DND-41 (cell line): ENCODE measurements at regions not wholly inside any gene's neighbourhood (a gene's known extent, or its start where the extent isn't known, plus 50 kb on each side); places are given as distances from the start of the nearest gene placed in this dataset.

Experiments
- ATAC-seq: fragments of 200-7000 bp; cut with Tn5 transposase; 3 replicates; pipeline ENCODE4 v1.9.1; 2021; ENCODE audit warnings: low read depth; ENCODE audit not compliant: insufficient read depth
- DNase-seq: peaks from one replicate; pipeline ENCODE4 v3.0.0-alpha.2; 2020
- H2AFZ ChIP-seq: 2 replicates; pipeline ENCODE4 v1.6.0; 2012; ENCODE audit warnings: low read depth, low read length
- H3K27ac ChIP-seq: 2 replicates; pipeline ENCODE4 v1.5.1; 2012; ENCODE audit warnings: low read length, inconsistent platforms
- H3K27me3 ChIP-seq: fragments of 200-600 bp; sonication (generic); 2 replicates; pipeline ENCODE4 v1.6.0; 2012; ENCODE audit warnings: low read length, mild to moderate bottlenecking, inconsistent platforms; ENCODE audit not compliant: insufficient read depth, poor library complexity
- H3K36me3 ChIP-seq: 2 replicates; pipeline ENCODE4 v1.5.1; 2012; ENCODE audit warnings: low read length, inconsistent platforms; ENCODE audit not compliant: insufficient read depth
- H3K4me1 ChIP-seq: 2 replicates; pipeline ENCODE4 v1.5.1; 2012; ENCODE audit warnings: mild to moderate bottlenecking, low read length; ENCODE audit not compliant: insufficient read depth
- H3K4me2 ChIP-seq: 2 replicates; pipeline ENCODE4 v1.6.0; 2012; ENCODE audit warnings: mild to moderate bottlenecking, moderate library complexity, low read length, inconsistent platforms; ENCODE audit not compliant: insufficient read depth
- H3K4me3 ChIP-seq, 2 experiments: fragments of 200-600 bp in 1 of 2; shearing (Covaris generic) in 1 of 2; 2 replicates each; pipeline ENCODE4 v1.5.1; 2012 to 2016; ENCODE audit warnings: inconsistent platforms in 2 of 2, low read length in 2 of 2, mild to moderate bottlenecking in 2 of 2, low read depth in 1 of 2, moderate library complexity in 1 of 2
- H3K79me2 ChIP-seq: 2 replicates; pipeline ENCODE4 v1.6.0; 2012; ENCODE audit warnings: low read length, inconsistent platforms; ENCODE audit not compliant: insufficient read depth
- H3K9ac ChIP-seq: 2 replicates; pipeline ENCODE4 v1.6.0; 2012; ENCODE audit warnings: low read depth, mild to moderate bottlenecking, inconsistent platforms, low read length, moderate library complexity
- H3K9me3 ChIP-seq: 2 replicates; pipeline ENCODE4 v1.5.1; 2012; ENCODE audit warnings: low read length, moderate library complexity, mild to moderate bottlenecking, inconsistent platforms; ENCODE audit not compliant: insufficient read depth, severe bottlenecking
- H4K20me1 ChIP-seq: 2 replicates; pipeline ENCODE4 v1.6.0; 2012; ENCODE audit warnings: low read length; ENCODE audit not compliant: insufficient read depth
- CTCF ChIP-seq: IDR thresholded peaks from 2 replicates; pipeline ENCODE4 v1.5.1; 2012; ENCODE audit warnings: borderline replicate concordance, low read length, moderate library complexity, mild to moderate bottlenecking; ENCODE audit not compliant: poor library complexity, severe bottlenecking; ENCODE audit errors: extremely low read depth
- EZH2 ChIP-seq: IDR thresholded peaks from 3 replicates; pipeline ENCODE4 v1.6.1; 2012; ENCODE audit warnings: borderline replicate concordance, low read depth, mild to moderate bottlenecking, moderate library complexity, low read length, inconsistent platforms; ENCODE audit not compliant: severe bottlenecking

GRCh38 chr10:7025296-7025695 lies 385.5 kb downstream of the SFMBT2 start:
- Histone ChIP-seq H3K4me2 (no peak overlapping the region), H3K9me3 (peaks cover under 1% of the 10 kb centered on the region), H2AFZ (no peak overlapping the region), H3K27me3 (no peaks in the 10 kb centered on the region), H3K4me1 (no peaks in the 10 kb centered on the region), H3K79me2 (no peaks in the 10 kb centered on the region), H4K20me1 (no peaks in the 10 kb centered on the region), H3K4me3 (no peak overlapping the region), H3K36me3 (no peaks in the 10 kb centered on the region), H3K9ac (no peak overlapping the region), H3K27ac (no peak overlapping the region)
- no peak for DNase-seq
- TF ChIP-seq EZH2 (no peak), CTCF (no peak)
- ATAC-seq: no peak

- TF ChIP-seq CTCF (no peak), EZH2 (no peak)
- H2AFZ ChIP-seq: no peak overlapping the region
- no peak overlapping the region for H3K4me2 ChIP-seq
- no peak overlapping the region for H3K4me3 ChIP-seq
- ATAC-seq (no peak), DNase-seq (no peak)
- peaks cover 2% of the 10 kb centered on the region for H3K9me3 ChIP-seq
- no peaks in the 10 kb centered on the region for H3K79me2 ChIP-seq
- no peak overlapping the region for H3K27ac ChIP-seq
- no peak overlapping the region for H3K9ac ChIP-seq
- no peaks in the 10 kb centered on the region for H4K20me1 ChIP-seq
- H3K4me1 ChIP-seq: no peaks in the 10 kb centered on the region
- no peaks in the 10 kb centered on the region for H3K36me3 ChIP-seq
- H3K27me3 ChIP-seq: no peaks in the 10 kb centered on the region
Observed at GRCh38 chr10:7015457-7015856, 395.4 kb downstream of the SFMBT2 start.

GRCh38 chr10:7014721-7015120 lies 396.1 kb downstream of the SFMBT2 start:
- ATAC-seq: no peak
- DNase-seq: no peak
- Histone ChIP-seq H3K36me3 (no peaks in the 10 kb centered on the region), H2AFZ (no peak overlapping the region), H3K79me2 (no peaks in the 10 kb centered on the region), H4K20me1 (no peaks in the 10 kb centered on the region), H3K4me2 (no peak overlapping the region), H3K4me3 (no peak overlapping the region), H3K27me3 (no peaks in the 10 kb centered on the region), H3K27ac (no peak overlapping the region), H3K4me1 (no peaks in the 10 kb centered on the region), H3K9ac (no peak overlapping the region), H3K9me3 (no peaks in the 10 kb centered on the region)
- TF ChIP-seq EZH2 (no peak), CTCF (no peak)

- DNase-seq (no peak), ATAC-seq (no peak)
- Histone ChIP-seq H3K4me2 (no peak overlapping the region), H3K9ac (no peak overlapping the region), H3K4me1 (peaks cover 12% of the 10 kb centered on the region), H3K27ac (no peak overlapping the region), H3K27me3 (no peaks in the 10 kb centered on the region), H3K4me3 (no peak overlapping the region), H3K36me3 (no peaks in the 10 kb centered on the region), H3K79me2 (no peaks in the 10 kb centered on the region), H3K9me3 (no peaks in the 10 kb centered on the region), H4K20me1 (no peaks in the 10 kb centered on the region), H2AFZ (no peak overlapping the region)
- no peak for TF ChIP-seq CTCF
- no peak for TF ChIP-seq EZH2
Observed at GRCh38 chr10:7011994-7012393, 398.8 kb downstream of the SFMBT2 start.
